HFF-Myc (cell line): ENCODE measurements at regions not wholly inside any gene's neighbourhood (a gene's known extent, or its start where the extent isn't known, plus 50 kb on each side); places are given as distances from the start of the nearest gene placed in this dataset.

Experiments
- DNase-seq: peaks from one replicate; pipeline ENCODE4 v3.0.0-alpha.2; 2011; ENCODE audit warnings: low read depth; ENCODE audit errors: extremely low read depth
- H3K4me3 ChIP-seq: replicated peaks from 2 replicates; pipeline ENCODE4 v1.5.1; 2011; ENCODE audit warnings: low read depth, mild to moderate bottlenecking, control low read depth, low read length
- TF ChIP-seq, protein P1 (sequence below): IDR thresholded peaks from 2 replicates; pipeline ENCODE4 v1.5.1; 2012; ENCODE audit warnings: mild to moderate bottlenecking, low read depth, low read length, control low read depth; ENCODE audit errors: missing control alignments

DNA sequence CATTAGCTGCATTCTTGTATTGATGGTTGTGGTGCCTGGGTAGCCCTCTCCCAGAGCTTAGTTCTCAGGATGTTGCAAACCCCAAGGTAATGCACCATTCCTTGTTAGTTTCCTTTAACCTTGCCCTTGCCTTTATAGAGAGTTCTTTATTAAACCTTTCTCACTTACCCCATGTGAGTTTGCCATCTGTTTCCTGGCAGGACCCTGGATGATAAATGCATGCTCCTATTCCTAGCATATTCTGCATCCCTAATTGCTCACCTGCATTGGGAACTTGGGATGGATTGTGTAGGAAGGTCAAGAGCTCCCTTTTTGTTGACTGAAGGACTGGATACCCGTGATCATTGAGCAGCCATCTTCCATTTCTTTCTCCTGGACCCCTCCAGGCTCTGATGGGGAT, 59.9 kb upstream of the AP1S2 start:
- TF ChIP-seq, protein P1, sequence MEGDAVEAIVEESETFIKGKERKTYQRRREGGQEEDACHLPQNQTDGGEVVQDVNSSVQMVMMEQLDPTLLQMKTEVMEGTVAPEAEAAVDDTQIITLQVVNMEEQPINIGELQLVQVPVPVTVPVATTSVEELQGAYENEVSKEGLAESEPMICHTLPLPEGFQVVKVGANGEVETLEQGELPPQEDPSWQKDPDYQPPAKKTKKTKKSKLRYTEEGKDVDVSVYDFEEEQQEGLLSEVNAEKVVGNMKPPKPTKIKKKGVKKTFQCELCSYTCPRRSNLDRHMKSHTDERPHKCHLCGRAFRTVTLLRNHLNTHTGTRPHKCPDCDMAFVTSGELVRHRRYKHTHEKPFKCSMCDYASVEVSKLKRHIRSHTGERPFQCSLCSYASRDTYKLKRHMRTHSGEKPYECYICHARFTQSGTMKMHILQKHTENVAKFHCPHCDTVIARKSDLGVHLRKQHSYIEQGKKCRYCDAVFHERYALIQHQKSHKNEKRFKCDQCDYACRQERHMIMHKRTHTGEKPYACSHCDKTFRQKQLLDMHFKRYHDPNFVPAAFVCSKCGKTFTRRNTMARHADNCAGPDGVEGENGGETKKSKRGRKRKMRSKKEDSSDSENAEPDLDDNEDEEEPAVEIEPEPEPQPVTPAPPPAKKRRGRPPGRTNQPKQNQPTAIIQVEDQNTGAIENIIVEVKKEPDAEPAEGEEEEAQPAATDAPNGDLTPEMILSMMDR = no peak
- DNase-seq = no peak
- H3K4me3 ChIP-seq = no peak overlapping the region

DNA sequence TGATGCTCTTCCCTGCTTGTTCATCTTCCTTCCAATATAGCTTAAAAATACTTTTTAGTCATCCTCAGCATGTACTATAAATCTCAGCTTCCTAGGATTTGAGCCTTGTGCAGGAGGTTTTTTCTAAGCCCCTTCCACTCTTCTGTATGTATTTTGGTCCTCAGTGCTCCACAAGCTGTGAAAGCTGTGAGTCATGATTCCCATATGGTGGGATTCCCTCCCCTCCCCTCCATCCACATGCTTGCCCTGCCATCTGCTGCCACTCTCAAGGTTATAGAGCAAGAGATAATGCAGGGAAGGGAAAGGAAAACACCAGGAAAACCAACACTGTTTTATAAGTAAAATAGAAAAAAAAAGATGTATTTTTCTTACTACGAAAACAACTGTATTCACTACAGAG, 58.5 kb upstream of the AP1S2 start:
- TF ChIP-seq, protein P1 = no peak
- DNase-seq = no peak
- no peak overlapping the region for H3K4me3 ChIP-seq

DNA sequence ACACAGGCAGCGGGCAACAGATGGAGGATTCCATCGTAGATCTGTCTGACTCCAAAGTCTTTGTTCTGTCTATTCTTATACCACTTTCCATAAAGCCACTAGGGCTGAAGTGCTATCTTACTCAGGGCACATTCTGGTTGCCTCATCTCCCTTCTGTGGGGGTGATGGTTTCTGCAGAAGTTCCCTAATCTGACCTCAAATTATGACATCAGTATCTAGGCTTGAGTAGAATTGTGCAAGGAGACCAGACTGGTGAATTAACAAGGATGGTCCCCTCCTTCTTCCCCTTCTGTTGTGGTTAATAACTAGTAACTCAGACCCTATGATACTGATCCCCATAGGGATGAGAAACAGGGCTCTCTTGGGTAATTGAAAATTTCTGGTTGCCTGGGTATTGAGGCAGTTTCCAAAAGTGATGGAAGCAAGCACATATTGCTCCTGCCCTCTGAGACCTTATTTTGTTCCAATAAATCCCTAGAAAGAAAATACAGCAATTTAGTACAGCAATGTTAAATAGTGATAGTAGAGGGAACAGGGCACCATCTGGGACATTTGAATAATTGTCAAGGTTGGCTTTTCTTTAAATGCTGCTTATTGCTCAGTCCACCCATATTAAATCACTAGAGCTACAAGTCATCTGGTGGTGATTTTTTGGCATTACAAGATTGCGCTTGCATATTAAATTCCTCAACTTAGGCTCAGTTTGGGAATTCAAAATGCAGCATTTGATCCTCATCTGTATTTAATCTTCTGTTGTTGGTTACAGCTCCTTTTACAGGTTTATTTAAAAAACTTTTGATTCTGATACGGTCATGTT, 57.3 kb upstream of the AP1S2 start:
- H3K4me3 ChIP-seq = no peak overlapping the region
- TF ChIP-seq, protein P1 = no peak
- no peak for DNase-seq

DNA sequence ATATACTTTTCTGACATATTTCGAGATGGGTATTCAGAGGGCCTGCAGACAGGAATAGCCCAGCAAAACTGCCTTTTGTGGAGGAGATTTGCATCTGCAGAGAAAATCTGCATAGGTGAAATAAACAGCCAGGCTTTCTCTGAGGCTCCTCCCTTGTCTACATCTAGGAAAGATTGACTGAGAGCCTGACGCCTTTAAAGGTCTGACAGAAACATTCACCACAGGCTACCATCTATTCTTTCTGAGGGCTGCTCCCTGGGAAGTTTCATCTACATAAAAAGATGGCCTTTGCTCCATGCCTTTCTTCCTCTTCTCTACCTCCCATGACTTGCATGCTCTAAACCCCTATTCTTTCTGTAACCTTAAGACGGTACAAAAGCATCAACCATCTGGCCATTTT, 55.0 kb upstream of the AP1S2 start:
- no peak for DNase-seq
- TF ChIP-seq, protein P1 = no peak
- H3K4me3 ChIP-seq = no peak overlapping the region

DNA sequence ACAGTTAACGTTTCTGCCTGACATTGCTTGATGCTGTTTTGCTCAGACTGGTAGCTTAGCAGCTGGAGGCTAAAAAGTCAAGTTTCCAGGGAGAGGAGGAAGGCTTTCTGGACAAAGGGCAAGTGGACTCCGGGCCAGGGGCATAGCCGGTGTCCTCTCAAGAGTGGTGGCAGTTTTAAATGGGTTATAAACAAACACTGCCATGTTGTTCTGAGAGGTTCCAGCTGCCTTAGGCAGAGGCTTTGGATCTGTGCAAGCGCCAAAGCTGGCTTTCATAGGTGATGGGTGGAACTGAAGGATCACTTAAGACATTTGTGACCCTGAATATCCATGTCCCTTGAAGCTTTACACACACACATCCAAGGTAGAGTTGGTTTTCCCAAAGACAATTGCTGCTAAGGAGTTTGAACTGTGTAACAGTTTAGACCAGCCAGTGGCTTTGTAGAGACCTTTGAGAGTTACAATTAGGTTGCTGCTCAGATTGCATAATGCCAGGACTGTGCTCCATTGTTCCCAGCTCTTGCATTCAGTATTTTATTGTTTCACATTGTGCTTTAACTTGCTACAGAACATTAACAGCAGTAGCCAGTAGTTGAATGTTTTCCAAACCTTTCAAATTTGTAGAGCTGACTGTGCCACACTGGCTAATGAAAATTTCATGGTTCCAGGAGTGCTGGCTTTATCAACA, 54.1 kb upstream of the AP1S2 start:
- no peak overlapping the region for H3K4me3 ChIP-seq
- TF ChIP-seq, protein P1 = no peak
- DNase-seq = no peak

DNA sequence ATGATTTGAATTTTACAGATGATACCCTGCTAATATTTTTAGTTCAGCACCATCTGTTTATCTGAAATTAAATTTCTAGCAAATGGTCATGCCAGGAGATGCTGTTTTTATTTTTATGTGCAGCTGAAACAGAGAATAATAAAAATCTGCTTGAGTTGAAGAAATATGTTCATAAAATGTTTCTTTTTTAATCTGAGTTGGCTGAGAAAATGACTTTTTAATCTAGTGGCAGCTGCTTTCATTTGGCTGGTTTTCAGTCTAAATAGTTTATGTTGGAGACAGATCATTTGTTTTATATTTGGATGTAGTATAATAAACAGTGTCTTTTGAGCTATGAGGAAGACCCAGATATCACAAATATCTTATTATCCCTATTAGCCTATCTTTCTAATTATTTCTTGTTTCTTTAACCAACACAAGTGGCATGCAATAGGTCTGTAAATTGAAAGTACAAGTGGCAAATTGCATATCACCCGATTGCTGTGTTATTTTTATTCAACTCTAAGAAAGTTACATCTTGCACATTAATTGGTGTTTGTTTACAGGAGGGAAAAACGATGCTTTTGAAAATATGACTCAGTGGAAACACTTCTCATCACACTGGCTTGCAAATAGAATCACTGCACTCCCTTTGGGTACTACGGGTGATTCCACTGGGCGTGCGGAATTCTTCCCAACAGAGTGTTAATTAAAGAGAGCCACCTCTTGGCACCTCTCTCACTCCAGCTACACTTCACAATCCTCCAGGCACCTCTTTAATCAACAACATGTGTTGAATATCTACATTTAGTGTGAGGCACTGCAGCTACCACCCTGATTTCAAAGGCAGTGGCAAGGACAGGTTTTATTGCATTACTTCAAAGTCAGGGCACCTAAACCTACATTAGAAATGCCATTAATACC, 51.7 kb upstream of the AP1S2 start:
- DNase-seq = no peak
- no peak overlapping the region for H3K4me3 ChIP-seq
- TF ChIP-seq, protein P1 = no peak
